ENCODE measurements at regions not wholly inside any gene's neighbourhood (a gene's known extent, or its start where the extent isn't known, plus 50 kb on each side); places are given as distances from the start of the nearest gene placed in this dataset.

- intact Hi-C loops (cut with DNase I; ENCODE audit: low total_unique reads): no loop called here
- 0% methylated on average over 1 of the region's 1 CpG for WGBS, 2 donors
- TF ChIP-seq, protein P1, sequence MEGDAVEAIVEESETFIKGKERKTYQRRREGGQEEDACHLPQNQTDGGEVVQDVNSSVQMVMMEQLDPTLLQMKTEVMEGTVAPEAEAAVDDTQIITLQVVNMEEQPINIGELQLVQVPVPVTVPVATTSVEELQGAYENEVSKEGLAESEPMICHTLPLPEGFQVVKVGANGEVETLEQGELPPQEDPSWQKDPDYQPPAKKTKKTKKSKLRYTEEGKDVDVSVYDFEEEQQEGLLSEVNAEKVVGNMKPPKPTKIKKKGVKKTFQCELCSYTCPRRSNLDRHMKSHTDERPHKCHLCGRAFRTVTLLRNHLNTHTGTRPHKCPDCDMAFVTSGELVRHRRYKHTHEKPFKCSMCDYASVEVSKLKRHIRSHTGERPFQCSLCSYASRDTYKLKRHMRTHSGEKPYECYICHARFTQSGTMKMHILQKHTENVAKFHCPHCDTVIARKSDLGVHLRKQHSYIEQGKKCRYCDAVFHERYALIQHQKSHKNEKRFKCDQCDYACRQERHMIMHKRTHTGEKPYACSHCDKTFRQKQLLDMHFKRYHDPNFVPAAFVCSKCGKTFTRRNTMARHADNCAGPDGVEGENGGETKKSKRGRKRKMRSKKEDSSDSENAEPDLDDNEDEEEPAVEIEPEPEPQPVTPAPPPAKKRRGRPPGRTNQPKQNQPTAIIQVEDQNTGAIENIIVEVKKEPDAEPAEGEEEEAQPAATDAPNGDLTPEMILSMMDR (IDR thresholded peaks at IDR 0.05): no peak
- no peak for TF ChIP-seq POLR2A (IDR thresholded peaks at IDR 0.05)
- no peak for DNase-seq (ENCODE audit: low spot score in 2 of 2)
- no peak overlapping the region for H3K4me3 ChIP-seq (ENCODE audit: low read depth, poor library complexity, severe bottlenecking)
Measured at GRCh38 chr4:147396105-147396504, 84.8 kb upstream of the EDNRA start.

GRCh38 chr4:147398556-147398955 is 82.3 kb upstream of the EDNRA start:
- WGBS, 2 donors: 70 to 77% methylated on average over 2 of the region's 2 CpGs
- TF ChIP-seq, protein P1 (IDR thresholded peaks at IDR 0.05): no peak
- TF ChIP-seq POLR2A (IDR thresholded peaks at IDR 0.05): no peak
- intact Hi-C loops (cut with DNase I; ENCODE audit: low total_unique reads): no loop called here

DNA sequence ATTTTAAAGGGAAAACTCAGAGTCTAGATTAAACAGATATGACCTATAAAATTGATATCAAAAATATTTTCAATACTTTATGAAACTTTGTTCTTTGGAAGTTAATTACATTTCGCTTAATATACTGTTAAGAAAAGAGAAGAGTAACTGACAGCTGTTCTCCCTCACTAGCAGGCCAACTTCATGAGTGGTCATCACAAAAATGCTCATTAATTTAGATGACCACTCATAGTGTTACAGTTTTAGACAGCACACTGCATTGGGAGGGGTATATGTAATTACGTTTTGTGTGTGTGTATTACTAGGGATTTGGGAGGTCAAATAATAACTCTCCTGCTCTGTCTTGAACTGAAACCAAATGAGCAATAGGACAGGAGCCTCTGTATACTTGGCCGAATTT is 80.2 kb upstream of the EDNRA start:
- TF ChIP-seq, protein P1 (IDR thresholded peaks at IDR 0.05): no peak
- no peak for TF ChIP-seq POLR2A (IDR thresholded peaks at IDR 0.05)
- no peak overlapping the region for H3K4me3 ChIP-seq (ENCODE audit: low read depth, poor library complexity, severe bottlenecking)
- intact Hi-C loops (cut with DNase I; ENCODE audit: low total_unique reads): no loop called here
- 87 to 90% methylated on average over 3 of the region's 3 CpGs for WGBS, 2 donors
- DNase-seq (ENCODE audit: low spot score in 2 of 2): no peak

More at GRCh38 chr4:147398556-147398955, 82.3 kb upstream of the EDNRA start:
- no peak overlapping the region for H3K4me3 ChIP-seq (ENCODE audit: low read depth, poor library complexity, severe bottlenecking)
- DNase-seq (ENCODE audit: low spot score in 2 of 2): no peak

DNA sequence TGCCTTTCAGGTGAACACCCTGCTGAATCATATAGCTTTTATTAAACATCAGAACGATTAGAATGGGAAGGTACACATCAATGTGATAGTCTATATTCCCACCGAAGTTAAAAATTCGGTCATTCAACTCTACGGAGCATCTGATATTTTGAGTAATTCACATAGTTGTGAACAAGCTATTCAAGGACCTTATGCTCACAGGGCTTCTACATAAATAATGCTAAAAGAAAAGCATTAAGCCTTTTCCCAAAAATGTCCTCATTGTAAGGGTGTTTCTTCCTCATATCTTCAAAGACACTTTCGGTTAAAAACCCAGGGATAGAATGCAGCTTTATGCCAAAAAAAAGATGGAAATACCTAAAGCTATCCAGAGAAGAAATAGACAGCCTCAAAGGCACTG is 79.7 kb upstream of the EDNRA start:
- WGBS, 2 donors: 68 to 72% methylated on average over 5 of the region's 5 CpGs
- no peak overlapping the region for H3K4me3 ChIP-seq (ENCODE audit: low read depth, poor library complexity, severe bottlenecking)
- intact Hi-C loops (cut with DNase I; ENCODE audit: low total_unique reads): no loop called here
- no peak for DNase-seq (ENCODE audit: low spot score in 2 of 2)
- TF ChIP-seq POLR2A (IDR thresholded peaks at IDR 0.05): no peak
- TF ChIP-seq, protein P1 (IDR thresholded peaks at IDR 0.05): no peak

DNA sequence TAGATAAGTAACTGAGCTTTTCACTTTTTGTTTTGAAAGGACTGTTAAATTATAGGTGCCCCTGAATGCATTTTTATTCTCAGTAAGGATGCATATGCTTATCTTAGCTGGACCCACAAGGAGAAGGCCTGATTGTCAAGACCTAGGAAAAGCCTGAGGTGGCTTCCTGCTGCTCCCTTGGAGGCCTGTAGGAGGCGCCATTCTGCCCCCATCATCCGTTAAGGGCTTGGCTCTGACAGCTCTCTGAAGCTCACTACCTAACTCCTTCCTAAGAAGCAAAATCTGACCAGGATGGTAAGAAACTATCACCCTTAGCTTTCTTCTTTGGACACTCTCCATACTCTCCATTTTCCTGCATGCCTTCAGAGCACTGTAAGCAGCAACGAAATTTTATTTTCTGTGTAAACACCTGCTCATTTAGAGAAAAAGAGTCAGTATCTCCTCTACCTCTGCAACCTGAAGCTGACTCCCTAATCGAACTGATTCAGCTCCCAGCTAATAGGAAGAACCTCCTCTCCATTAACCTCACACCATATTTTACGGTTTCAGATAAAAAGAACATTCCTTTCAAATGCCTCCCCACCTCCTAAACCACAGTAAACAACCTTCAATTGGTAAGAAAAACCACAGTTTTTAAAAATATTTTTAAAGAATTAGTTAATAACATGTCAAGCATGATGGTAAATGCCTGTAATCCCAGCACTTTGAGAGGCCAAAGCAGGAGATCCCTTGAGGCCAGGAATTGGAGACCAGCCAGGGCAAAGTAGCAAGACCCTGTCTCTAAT is 73.4 kb upstream of the EDNRA start:
- TF ChIP-seq, protein P1 (IDR thresholded peaks at IDR 0.05): no peak
- TF ChIP-seq POLR2A (IDR thresholded peaks at IDR 0.05): no peak
- WGBS, 2 donors: 39 to 48% methylated on average over 5 of the region's 5 CpGs
- intact Hi-C loops (cut with DNase I; ENCODE audit: low total_unique reads): no loop called here
- H3K4me3 ChIP-seq (ENCODE audit: low read depth, poor library complexity, severe bottlenecking): no peak overlapping the region
- DNase-seq (ENCODE audit: low spot score in 2 of 2): no peak

- H3K4me3 ChIP-seq (ENCODE audit: low read depth, poor library complexity, severe bottlenecking): no peak overlapping the region
- no peak for DNase-seq (ENCODE audit: low spot score in 2 of 2)
- intact Hi-C loops (cut with DNase I; ENCODE audit: low total_unique reads): no loop called here
- TF ChIP-seq, protein P1 (IDR thresholded peaks at IDR 0.05): no peak
- TF ChIP-seq POLR2A (IDR thresholded peaks at IDR 0.05): no peak
Measured at GRCh38 chr4:147408189-147408588, 72.7 kb upstream of the EDNRA start.
